Activated CD4-positive, alpha-beta T cell treated with anti-CD3 and anti-CD28 coated beads, Interleukin-2, amount 10 ng/mL, durations not matched to agents 24 days and 14 days (primary cell): ENCODE measurements at regions not wholly inside any gene's neighbourhood (a gene's known extent, or its start where the extent isn't known, plus 50 kb on each side); places are given as distances from the start of the nearest gene placed in this dataset.

ENCODE experiments used
- DNase-seq: peaks from one replicate; pipeline ENCODE4 v3.0.0; 2022
- H3K27ac Mint-ChIP-seq: one replicate; pipeline ENCODE4 v1.8.0; 2022; ENCODE audit warnings: mild to moderate bottlenecking, mixed read lengths
- H3K27me3 Mint-ChIP-seq: one replicate; pipeline ENCODE4 v1.8.0; 2022; ENCODE audit warnings: mixed read lengths
- H3K36me3 Mint-ChIP-seq: one replicate; pipeline ENCODE4 v1.8.0; 2022; ENCODE audit warnings: low read depth, mild to moderate bottlenecking, mixed read lengths
- H3K4me1 Mint-ChIP-seq: one replicate; pipeline ENCODE4 v1.8.0; 2021; ENCODE audit warnings: mixed read lengths
- H3K4me3 Mint-ChIP-seq: one replicate; pipeline ENCODE4 v1.8.0; 2022; ENCODE audit warnings: mild to moderate bottlenecking, moderate library complexity, mixed read lengths
- H3K9me3 Mint-ChIP-seq: one replicate; pipeline ENCODE4 v1.8.0; 2021; ENCODE audit warnings: mixed read lengths
- intact Hi-C: fragments of 100-400 bp; cut with micrococcal nuclease; formaldehyde crosslinking; loops from one replicate; pipeline ENCODE4 v1.15.1; 2023

DNA sequence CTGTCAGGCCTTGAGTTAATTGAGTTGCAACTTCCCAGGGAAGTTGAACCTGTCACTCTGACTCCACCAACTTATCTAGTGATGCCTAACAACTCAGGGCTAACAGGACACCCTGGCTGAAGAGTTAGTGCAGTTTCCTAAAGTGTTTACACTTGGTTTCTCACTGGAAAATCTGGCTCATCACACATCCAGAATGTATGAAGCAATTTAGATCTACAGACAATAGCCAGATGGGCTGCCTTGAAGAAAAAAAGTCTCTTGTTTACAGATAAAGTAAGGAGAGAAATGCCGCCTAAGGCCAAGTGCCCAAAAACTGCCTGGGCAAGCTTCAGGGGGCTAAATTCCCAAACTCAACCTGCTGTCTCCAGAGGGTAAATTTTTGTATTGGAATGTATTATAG, 446.3 kb upstream of the NCAM2 start:
- Mint-ChIP-seq H3K36me3 (no peaks in the 10 kb centered on the region), H3K9me3 (peaks cover 6% of the 10 kb centered on the region), H3K4me1 (no peaks in the 10 kb centered on the region), H3K27me3 (no peaks in the 10 kb centered on the region), H3K4me3 (no peak overlapping the region), H3K27ac (no peak overlapping the region)
- DNase-seq, result no peak
- intact Hi-C loops, result no loop called here

DNA sequence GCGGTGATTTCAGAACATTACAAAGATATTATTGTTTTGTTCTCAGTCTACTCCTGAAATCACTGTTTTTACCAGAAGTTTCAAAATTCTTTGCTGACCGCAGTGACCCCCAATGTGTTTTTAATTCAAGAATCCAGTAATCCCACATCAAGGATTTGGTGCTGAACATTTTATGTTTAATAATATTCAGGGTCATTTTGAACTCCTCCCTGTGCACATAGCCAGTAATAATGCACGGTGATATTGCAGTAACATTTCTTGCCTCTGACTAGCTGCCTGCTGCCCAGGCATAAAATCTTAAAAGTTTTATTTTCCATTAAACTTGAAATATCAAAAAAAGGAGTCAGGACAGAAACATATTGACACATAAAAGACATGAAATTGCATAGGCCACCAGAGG, 443.4 kb upstream of the NCAM2 start:
- Mint-ChIP-seq H3K4me3 (no peak overlapping the region), H3K4me1 (no peaks in the 10 kb centered on the region), H3K27me3 (no peaks in the 10 kb centered on the region), H3K9me3 (peaks cover 6% of the 10 kb centered on the region), H3K27ac (no peak overlapping the region), H3K36me3 (no peaks in the 10 kb centered on the region)
- intact Hi-C loops, result no loop called here
- no peak for DNase-seq

DNA sequence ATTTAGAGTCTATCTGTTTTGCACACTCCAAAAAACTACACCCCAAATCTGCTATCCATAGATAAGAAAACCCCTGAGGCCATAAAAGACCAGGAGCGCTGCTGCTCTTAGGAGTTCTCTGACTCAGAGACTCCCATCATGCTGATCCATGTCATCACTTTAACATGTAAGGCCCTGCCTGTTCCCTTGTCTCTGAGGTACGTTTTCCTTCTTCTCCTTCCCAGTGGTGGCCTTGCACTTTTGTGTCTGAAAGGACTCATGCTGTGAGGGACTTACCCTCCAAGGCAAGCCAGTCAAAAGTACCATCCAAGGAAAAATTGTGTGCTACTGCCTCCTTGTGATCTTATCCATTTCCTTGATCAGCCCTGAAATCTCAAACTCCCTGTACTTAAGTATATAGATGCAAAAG, 427.4 kb upstream of the NCAM2 start:
- Mint-ChIP-seq H3K36me3 (no peaks in the 10 kb centered on the region), H3K9me3 (no peaks in the 10 kb centered on the region), H3K27me3 (no peaks in the 10 kb centered on the region), H3K4me1 (no peaks in the 10 kb centered on the region), H3K27ac (no peak overlapping the region), H3K4me3 (no peak overlapping the region)
- intact Hi-C loops, result no loop called here
- no peak for DNase-seq

DNA sequence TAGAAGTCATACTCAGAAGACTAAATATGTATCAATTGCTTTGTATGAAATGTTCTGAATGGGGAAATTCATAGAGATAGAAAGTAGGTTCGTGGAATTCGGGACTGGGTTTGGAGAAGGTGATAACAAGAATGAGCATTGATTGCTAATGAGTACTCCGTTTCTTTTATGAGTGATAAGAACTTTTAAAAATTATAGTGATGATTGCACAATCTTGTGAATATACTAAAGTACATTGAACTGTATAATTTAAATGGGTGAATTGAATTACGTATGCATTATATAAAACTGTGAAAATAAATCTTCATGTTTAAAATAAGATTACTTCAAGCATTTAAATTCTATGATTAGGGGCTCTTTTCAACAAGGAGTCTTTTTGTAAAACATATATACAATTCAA, 425.6 kb upstream of the NCAM2 start:
- Mint-ChIP-seq H3K4me1 (no peaks in the 10 kb centered on the region), H3K27ac (no peak overlapping the region), H3K9me3 (no peaks in the 10 kb centered on the region), H3K4me3 (no peak overlapping the region), H3K27me3 (no peaks in the 10 kb centered on the region), H3K36me3 (no peaks in the 10 kb centered on the region)
- DNase-seq, result no peak
- intact Hi-C loops, result no loop called here

DNA sequence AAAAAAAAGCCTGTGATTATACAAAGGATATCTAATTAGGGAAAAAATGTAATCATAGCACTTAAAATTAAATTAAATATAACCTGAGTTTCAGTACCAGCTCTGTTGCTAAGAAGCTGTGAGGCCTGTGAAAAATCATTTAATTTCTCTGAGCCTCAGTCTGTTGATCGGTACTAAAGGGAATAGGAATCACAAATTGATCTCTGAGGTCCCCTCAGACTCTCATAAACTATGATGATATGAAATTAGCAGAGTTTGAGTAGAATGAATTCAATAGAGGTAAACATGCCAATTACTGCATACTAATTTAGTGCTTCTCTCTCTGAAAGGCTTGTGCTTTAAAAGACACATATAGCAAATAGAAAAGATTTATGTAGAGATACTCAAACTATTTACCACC, 416.8 kb upstream of the NCAM2 start:
- no peak for DNase-seq
- no peak overlapping the region for H3K27ac Mint-ChIP-seq
- no peaks in the 10 kb centered on the region for H3K27me3 Mint-ChIP-seq
- intact Hi-C loops, result no loop called here
- no peaks in the 10 kb centered on the region for H3K9me3 Mint-ChIP-seq
- no peak overlapping the region for H3K4me3 Mint-ChIP-seq
- no peaks in the 10 kb centered on the region for H3K36me3 Mint-ChIP-seq
- no peaks in the 10 kb centered on the region for H3K4me1 Mint-ChIP-seq

DNA sequence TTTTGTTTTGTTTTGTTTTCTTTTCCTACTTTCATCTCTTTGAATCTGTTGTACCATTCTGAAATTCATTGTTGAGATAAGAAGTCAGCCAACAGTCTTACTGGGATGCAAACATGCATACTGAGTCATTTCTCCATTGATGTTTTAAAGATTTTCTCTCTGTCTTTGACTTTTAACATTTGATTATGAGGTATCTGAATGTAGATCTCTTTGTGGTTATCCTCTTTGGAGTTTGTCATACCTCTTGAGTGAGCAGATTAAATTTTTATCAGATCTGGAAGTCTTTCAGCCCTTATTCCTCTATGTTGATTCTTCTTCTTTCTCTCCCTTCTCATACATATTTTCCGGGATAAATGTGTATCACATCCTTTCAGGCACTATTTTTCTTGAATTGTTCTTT, 406.9 kb upstream of the NCAM2 start:
- Mint-ChIP-seq H3K36me3 (no peaks in the 10 kb centered on the region), H3K9me3 (no peaks in the 10 kb centered on the region), H3K4me3 (no peak overlapping the region), H3K27ac (no peak overlapping the region), H3K4me1 (no peaks in the 10 kb centered on the region), H3K27me3 (no peaks in the 10 kb centered on the region)
- no peak for DNase-seq
- intact Hi-C loops, result no loop called here

DNA sequence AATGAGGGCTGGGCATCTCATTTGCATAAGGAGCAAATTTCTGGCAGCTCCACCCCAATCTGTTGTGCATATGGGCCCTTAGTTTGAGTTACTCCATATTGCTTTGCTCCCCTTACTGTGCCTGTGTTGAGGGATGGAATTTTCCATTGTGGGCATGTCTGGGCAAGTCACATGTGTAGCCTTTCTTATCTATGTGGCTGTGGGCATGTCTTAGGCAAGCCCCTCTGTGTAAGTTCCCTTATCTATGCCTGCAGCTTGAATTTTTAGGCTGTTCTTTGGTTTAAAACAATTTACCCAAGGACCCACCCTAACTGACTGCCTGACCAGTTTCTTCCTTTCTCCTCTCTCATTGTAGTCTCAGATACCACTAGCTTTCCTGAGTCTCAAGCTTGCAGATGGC, 405.7 kb upstream of the NCAM2 start:
- intact Hi-C loops, result no loop called here
- Mint-ChIP-seq H3K27me3 (no peaks in the 10 kb centered on the region), H3K4me1 (no peaks in the 10 kb centered on the region), H3K36me3 (no peaks in the 10 kb centered on the region), H3K27ac (no peak overlapping the region), H3K9me3 (no peaks in the 10 kb centered on the region), H3K4me3 (no peak overlapping the region)
- DNase-seq, result no peak

DNA sequence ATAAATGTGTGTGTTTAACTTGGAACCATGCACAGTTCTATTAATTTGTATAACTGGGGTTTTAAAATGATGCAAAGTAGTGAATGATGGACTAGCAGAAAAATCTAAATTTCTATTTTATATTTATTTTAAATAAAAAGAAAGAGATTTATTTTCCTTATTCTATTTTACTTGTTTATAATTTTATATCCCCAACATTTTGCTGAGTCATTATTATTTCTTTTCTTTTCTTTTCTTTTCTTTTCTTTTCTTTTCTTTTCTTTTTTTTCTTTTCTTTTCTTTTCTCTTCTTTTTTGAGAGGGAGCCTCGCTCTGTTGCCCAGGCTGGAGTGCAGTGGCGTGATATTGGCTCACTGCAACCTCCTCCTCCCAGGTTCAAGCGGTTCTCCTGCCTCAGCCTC, 395.0 kb upstream of the NCAM2 start:
- no peak overlapping the region for H3K27ac Mint-ChIP-seq
- intact Hi-C loops, result no loop called here
- no peak for DNase-seq
- no peaks in the 10 kb centered on the region for H3K36me3 Mint-ChIP-seq
- H3K9me3 Mint-ChIP-seq, result peaks cover 16% of the 10 kb centered on the region
- no peaks in the 10 kb centered on the region for H3K27me3 Mint-ChIP-seq
- H3K4me1 Mint-ChIP-seq, result no peaks in the 10 kb centered on the region
- no peak overlapping the region for H3K4me3 Mint-ChIP-seq

DNA sequence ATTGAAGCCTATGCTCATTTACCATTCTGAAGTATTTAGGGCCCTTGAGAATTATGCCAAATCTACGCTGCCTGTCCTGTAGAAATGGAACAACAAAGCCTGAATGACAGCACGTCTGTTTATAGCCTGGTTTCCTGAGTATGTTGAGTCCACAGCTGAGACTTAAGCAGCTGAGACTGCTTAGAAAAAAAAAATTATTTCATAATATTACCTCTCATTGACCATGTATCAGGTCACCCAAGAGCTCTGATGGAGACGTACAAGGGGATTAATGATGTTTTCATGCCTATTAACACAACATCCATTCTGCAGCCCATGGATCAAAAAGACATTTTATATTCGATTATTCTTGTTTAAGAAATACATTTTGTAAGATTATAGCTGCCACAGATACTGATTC, 387.2 kb upstream of the NCAM2 start:
- intact Hi-C loops, result no loop called here
- Mint-ChIP-seq H3K27me3 (no peaks in the 10 kb centered on the region), H3K27ac (no peak overlapping the region), H3K36me3 (no peaks in the 10 kb centered on the region), H3K4me3 (no peak overlapping the region), H3K4me1 (no peaks in the 10 kb centered on the region), H3K9me3 (peaks cover 9% of the 10 kb centered on the region)
- no peak for DNase-seq

DNA sequence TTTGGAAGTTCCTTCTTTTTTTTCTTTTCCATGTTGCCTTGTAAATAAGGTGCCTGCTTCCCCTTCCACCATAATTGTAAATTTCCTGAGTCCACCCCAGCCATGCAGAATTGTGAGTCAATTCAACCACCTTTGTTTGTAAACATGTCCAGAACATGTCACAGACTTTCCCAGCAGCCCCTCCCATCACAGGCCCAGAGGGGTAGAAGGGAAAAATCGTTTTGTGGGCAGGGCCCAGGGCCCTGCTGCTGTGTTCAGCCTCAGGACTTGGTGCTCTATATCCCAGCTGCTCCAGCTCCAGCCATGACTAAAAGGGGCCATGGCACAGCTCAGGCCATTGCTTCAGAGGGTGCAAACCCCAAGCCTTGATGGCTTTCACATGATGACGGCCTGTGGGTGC, 384.6 kb upstream of the NCAM2 start:
- DNase-seq, result no peak
- H3K27ac Mint-ChIP-seq, result no peak overlapping the region
- no peaks in the 10 kb centered on the region for H3K9me3 Mint-ChIP-seq
- intact Hi-C loops, result no loop called here
- no peaks in the 10 kb centered on the region for H3K4me1 Mint-ChIP-seq
- H3K36me3 Mint-ChIP-seq, result no peaks in the 10 kb centered on the region
- H3K27me3 Mint-ChIP-seq, result no peaks in the 10 kb centered on the region
- no peak overlapping the region for H3K4me3 Mint-ChIP-seq

DNA sequence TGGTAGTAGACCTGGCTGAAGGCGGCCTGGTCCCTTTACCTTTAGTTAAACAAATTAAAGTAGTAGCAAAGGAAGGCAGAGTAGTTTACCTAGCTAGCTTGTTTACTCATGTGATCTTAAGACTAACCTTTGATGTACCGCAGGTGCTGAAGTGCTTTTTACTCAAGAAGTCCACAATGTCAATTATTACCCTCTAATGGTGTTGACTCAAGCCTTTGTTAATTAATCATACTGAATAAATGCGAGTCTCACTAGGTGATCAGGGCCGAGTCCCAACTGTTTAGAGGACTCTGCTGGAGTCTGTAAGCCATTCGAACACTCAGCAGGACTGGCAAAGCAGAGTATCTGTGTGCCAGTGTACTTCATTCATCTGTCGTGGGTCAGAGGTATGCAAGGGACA, 381.1 kb upstream of the NCAM2 start:
- Mint-ChIP-seq H3K36me3 (no peaks in the 10 kb centered on the region), H3K27me3 (no peaks in the 10 kb centered on the region), H3K4me1 (no peaks in the 10 kb centered on the region), H3K27ac (no peak overlapping the region), H3K9me3 (no peaks in the 10 kb centered on the region), H3K4me3 (no peak overlapping the region)
- intact Hi-C loops, result no loop called here
- DNase-seq, result no peak

DNA sequence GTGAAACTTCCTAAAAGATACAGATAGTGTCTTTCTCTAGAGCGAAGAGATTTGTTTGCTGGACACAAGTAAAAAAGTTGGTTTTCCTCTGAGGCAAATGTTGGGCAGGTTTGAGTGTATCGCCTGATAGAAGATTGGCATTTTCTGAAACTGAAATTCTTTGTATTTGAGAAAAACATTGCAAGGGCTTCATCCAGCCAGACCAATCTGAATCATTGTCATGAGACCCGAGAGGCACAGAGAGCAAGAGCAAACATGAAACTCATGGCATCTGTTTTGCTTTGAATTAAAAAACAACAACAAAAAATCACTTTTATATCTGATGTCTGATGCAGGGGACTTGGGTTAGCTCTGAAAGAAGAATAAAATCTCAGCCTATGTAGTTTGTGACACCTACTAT, 379.3 kb upstream of the NCAM2 start:
- H3K9me3 Mint-ChIP-seq, result no peaks in the 10 kb centered on the region

DNA sequence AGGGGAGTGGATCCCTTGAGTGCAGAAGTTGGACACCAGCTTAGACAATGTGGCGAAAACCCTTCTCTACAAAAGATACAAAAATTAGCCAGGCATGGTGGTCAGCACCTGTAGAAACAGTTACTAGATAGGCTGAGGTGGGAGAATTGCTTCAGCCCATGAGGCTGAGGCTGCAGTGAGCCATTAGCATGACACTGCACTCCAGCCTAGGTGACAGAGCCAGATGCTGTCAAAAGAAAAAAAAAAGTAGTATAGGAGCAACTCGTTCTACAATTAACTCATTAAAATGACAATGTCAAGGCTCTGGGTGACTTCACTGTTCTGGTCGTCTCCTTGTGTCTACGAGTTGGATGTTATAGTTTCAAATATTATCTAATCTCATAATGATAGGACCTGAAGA, 370.6 kb upstream of the NCAM2 start:
- Mint-ChIP-seq H3K9me3 (no peaks in the 10 kb centered on the region), H3K36me3 (no peaks in the 10 kb centered on the region), H3K27ac (no peak overlapping the region), H3K4me3 (no peak overlapping the region), H3K4me1 (no peaks in the 10 kb centered on the region), H3K27me3 (no peaks in the 10 kb centered on the region)
- no peak for DNase-seq
- intact Hi-C loops, result no loop called here

More for the DNA sequence above, 379.3 kb upstream of the NCAM2 start:
- no peaks in the 10 kb centered on the region for H3K36me3 Mint-ChIP-seq
- no peak overlapping the region for H3K27ac Mint-ChIP-seq
- no peak overlapping the region for H3K4me3 Mint-ChIP-seq
- intact Hi-C loops, result no loop called here
- no peak for DNase-seq
- no peaks in the 10 kb centered on the region for H3K4me1 Mint-ChIP-seq
- H3K27me3 Mint-ChIP-seq, result no peaks in the 10 kb centered on the region

DNA sequence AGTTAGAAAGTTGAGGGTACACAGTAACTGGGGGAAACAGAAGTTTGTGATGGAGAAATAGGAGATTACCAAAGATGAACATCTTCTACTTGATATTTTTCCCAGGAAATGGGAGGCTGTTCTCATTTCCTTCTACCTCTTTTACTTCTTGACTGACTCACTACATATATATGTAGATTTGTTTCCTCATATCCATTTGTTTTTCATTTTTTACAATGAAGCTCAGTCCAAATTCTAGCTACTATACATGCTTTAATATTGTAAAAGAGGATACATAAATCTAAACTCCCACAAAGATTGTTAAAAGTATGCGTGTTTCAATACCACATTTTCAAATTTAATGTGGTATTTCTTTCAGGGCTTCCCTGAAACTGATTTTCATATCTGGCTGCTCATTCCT, 366.6 kb upstream of the NCAM2 start:
- H3K9me3 Mint-ChIP-seq, result no peaks in the 10 kb centered on the region
- H3K27ac Mint-ChIP-seq, result no peak overlapping the region
- no peaks in the 10 kb centered on the region for H3K36me3 Mint-ChIP-seq
- DNase-seq, result no peak
- H3K27me3 Mint-ChIP-seq, result no peaks in the 10 kb centered on the region
- intact Hi-C loops, result no loop called here
- no peaks in the 10 kb centered on the region for H3K4me1 Mint-ChIP-seq
- no peak overlapping the region for H3K4me3 Mint-ChIP-seq

DNA sequence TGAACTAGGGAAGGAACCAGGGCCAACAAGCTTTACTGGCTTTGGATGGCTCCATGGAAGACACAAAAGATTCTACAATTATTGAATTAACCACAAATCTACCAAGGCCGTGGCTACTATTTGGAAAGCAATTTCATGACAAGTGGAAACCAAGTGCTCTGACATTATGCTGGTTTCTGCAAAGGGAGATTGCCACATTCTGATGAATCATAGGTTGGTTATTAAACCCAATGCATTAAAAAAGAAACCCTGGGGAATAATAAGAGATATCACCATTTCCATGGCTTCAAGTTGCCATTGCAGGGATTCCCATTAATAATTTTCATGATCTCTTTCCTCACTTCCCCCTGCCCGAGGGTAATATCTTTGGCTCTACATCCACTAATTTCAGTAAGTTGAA, 359.2 kb upstream of the NCAM2 start:
- no peak overlapping the region for H3K27ac Mint-ChIP-seq
- DNase-seq, result no peak
- H3K27me3 Mint-ChIP-seq, result no peaks in the 10 kb centered on the region
- H3K4me1 Mint-ChIP-seq, result no peaks in the 10 kb centered on the region
- no peak overlapping the region for H3K4me3 Mint-ChIP-seq
- H3K9me3 Mint-ChIP-seq, result peaks cover 3% of the 10 kb centered on the region
- intact Hi-C loops, result no loop called here
- no peaks in the 10 kb centered on the region for H3K36me3 Mint-ChIP-seq

DNA sequence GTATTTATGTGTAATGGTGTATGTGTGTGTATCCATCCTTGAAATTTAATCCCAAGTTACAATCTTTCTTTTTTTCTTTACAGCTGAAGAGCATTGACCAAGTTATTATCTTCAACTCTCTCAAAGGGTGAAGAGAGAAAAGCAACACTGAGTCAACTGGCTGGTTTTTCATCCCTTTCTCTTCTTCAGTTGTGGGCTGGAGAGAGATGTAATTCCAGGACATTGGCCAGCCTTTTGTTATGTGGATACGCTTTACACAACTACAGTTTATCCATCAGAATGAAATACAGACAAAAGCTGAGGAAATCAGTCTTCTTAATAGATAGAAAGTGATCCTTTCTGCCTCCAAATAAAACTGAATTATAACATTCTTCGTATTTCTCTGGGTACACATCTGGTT, 357.0 kb upstream of the NCAM2 start:
- Mint-ChIP-seq H3K27ac (no peak overlapping the region), H3K4me3 (no peak overlapping the region), H3K4me1 (no peaks in the 10 kb centered on the region), H3K36me3 (no peaks in the 10 kb centered on the region), H3K27me3 (no peaks in the 10 kb centered on the region), H3K9me3 (peaks cover 3% of the 10 kb centered on the region)
- DNase-seq, result no peak
- intact Hi-C loops, result no loop called here
